ENCODE measurements at regions not wholly inside any gene's neighbourhood (a gene's known extent, or its start where the extent isn't known, plus 50 kb on each side); places are given as distances from the start of the nearest gene placed in this dataset.

DNA sequence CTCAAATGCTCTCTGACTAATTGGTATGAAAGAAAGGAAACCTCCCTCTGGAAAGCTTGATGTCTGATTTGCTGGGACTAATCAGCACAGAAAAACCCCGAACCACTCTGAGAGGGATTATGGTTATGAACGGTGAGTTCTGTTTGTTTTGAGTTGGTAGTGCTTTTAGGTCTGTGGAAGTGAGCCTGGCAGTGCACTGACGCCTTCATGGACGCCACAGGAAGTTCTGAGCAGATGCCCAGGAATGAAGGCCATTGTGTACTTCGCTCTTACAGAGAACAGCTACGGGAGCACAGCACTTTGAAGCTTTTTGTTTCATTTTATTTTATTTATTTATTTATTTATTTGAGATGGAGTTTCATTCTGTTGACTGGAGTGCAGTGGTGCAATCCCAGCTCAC is 754.1 kb downstream of the QKI start:
- Histone ChIP-seq H2AFZ (ENCODE audit: low read depth, low read length) (no peak overlapping the region), H3F3A (ENCODE audit: insufficient read depth, low read length, poor library complexity, severe bottlenecking) (no peaks in the 10 kb centered on the region), H3K9ac (ENCODE audit: low read length) (no peak overlapping the region), H3K4me3 (ENCODE audit: low read length) (no peak overlapping the region), H3K27me3 (ENCODE audit: insufficient read depth, low read depth, low read length) (no peaks in the 10 kb centered on the region), H3K9me3 (ENCODE audit: low read length) (no peaks in the 10 kb centered on the region), H3K36me3 (ENCODE audit: insufficient read depth, low read length) (no peaks in the 10 kb centered on the region), H3K4me2 (ENCODE audit: low read length) (no peak overlapping the region), H3K79me2 (replicated peaks; ENCODE audit: insufficient read depth, low read length) (no peaks in the 10 kb centered on the region), H3K9me2 (ENCODE audit: insufficient read depth, low read length) (no peaks in the 10 kb centered on the region), H4K20me1 (ENCODE audit: insufficient read depth) (no peaks in the 10 kb centered on the region), H3K27ac (ENCODE audit: low read length) (no peak overlapping the region)
- TF ChIP-seq TAF1 (IDR thresholded peaks at IDR 0.05; ENCODE audit: low read depth), result no peak
- TF ChIP-seq POLR2AphosphoS5 (IDR thresholded peaks at IDR 0.05), result no peak
- TF ChIP-seq SMC3 (conservative IDR thresholded peaks at IDR 0.05; ENCODE audit: poor library complexity), result no peak

- H3K27me3 ChIP-seq (ENCODE audit: insufficient read depth, low read depth, low read length), result no peaks in the 10 kb centered on the region
- no peaks in the 10 kb centered on the region for H3K9me3 ChIP-seq (ENCODE audit: low read length)
- H3K79me2 ChIP-seq (replicated peaks; ENCODE audit: insufficient read depth, low read length), result no peaks in the 10 kb centered on the region
- TF ChIP-seq EP300 (conservative IDR thresholded peaks at IDR 0.05; ENCODE audit: poor library complexity, severe bottlenecking), result no peak
- no peak for TF ChIP-seq REST (IDR thresholded peaks at IDR 0.05; ENCODE audit: borderline replicate concordance)
- TF ChIP-seq CTCF (IDR thresholded peaks at IDR 0.05; ENCODE audit: poor library complexity, severe bottlenecking), result no peak
- TF ChIP-seq MXI1 (conservative IDR thresholded peaks at IDR 0.05; ENCODE audit: poor library complexity, severe bottlenecking), result no peak
- TF ChIP-seq TAF1 (IDR thresholded peaks at IDR 0.05; ENCODE audit: low read depth), result no peak
- no peak for TF ChIP-seq SMC3 (conservative IDR thresholded peaks at IDR 0.05; ENCODE audit: poor library complexity)
- no peak for TF ChIP-seq POLR2AphosphoS5 (IDR thresholded peaks at IDR 0.05)
- TF ChIP-seq RAD21 (conservative IDR thresholded peaks at IDR 0.05), result no peak
- TF ChIP-seq EZH2 (IDR thresholded peaks at IDR 0.05; ENCODE audit: borderline replicate concordance, insufficient read depth, low read length, poor library complexity, severe bottlenecking), result no peak
- H3K4me3 ChIP-seq (ENCODE audit: low read length), result no peak overlapping the region
- no peaks in the 10 kb centered on the region for H4K20me1 ChIP-seq (ENCODE audit: insufficient read depth)
- H3K9me2 ChIP-seq (ENCODE audit: insufficient read depth, low read length), result no peaks in the 10 kb centered on the region
- no peak overlapping the region for H3K9ac ChIP-seq (ENCODE audit: low read length)
- H2AFZ ChIP-seq (ENCODE audit: low read depth, low read length), result no peak overlapping the region
- no peaks in the 10 kb centered on the region for H3K36me3 ChIP-seq (ENCODE audit: insufficient read depth, low read length)
- no peak overlapping the region for H3K27ac ChIP-seq (ENCODE audit: low read length)
- no peak overlapping the region for H3K4me2 ChIP-seq (ENCODE audit: low read length)
- no peaks in the 10 kb centered on the region for H3F3A ChIP-seq (ENCODE audit: insufficient read depth, low read length, poor library complexity, severe bottlenecking)
Measured at GRCh38 chr6:164167873-164168405, 753.4 kb downstream of the QKI start.

All from neural cell (in vitro differentiated cells).